CD4-positive, CD25-positive, alpha-beta regulatory T cell (primary cell): ENCODE measurements at regions not wholly inside any gene's neighbourhood (a gene's known extent, or its start where the extent isn't known, plus 50 kb on each side); places are given as distances from the start of the nearest gene placed in this dataset.

ENCODE experiments used
- ATAC-seq, 2 donors: fragments of 150-1000 bp; cut with Tn5 transposase; one replicate each; pipeline ENCODE4 v1.10.0; 2021; ENCODE audit warnings: low read depth in 2 of 2, moderate number of reproducible peaks in 2 of 2, moderate library complexity in 1 of 2
- DNase-seq, 3 donors: peaks; one replicate each; pipeline versions ENCODE4 v3.0.0 to v3.0.0-alpha.2; 2012 to 2022; ENCODE audit warnings: mixed read lengths in 1 of 3
- H3K27ac ChIP-seq: one replicate; pipeline ENCODE4 v1.7.0; 2013; ENCODE audit warnings: mild to moderate bottlenecking, low read length; ENCODE audit not compliant: insufficient read depth, poor library complexity, severe bottlenecking
- H3K27me3 ChIP-seq: one replicate; pipeline ENCODE4 v1.7.0; 2013; ENCODE audit warnings: low read length; ENCODE audit not compliant: control insufficient read depth, insufficient read depth
- H3K36me3 ChIP-seq: one replicate; pipeline ENCODE4 v1.7.0; 2013; ENCODE audit warnings: mild to moderate bottlenecking, low read length, moderate library complexity; ENCODE audit not compliant: control insufficient read depth, insufficient read depth
- H3K4me1 ChIP-seq: 2 replicates; pipeline ENCODE4 v1.7.0; 2013; ENCODE audit warnings: mild to moderate bottlenecking, low read length; ENCODE audit not compliant: insufficient read depth, control insufficient read depth, poor library complexity, severe bottlenecking
- H3K4me3 ChIP-seq: one replicate; pipeline ENCODE4 v1.7.0; 2013; ENCODE audit warnings: low read depth, mild to moderate bottlenecking, low read length, moderate library complexity
- H3K9me3 ChIP-seq, 2 experiments: 1 replicate in 1 of 2; 2 replicates in 1 of 2; pipeline ENCODE4 v1.7.0; 2013; ENCODE audit warnings: low read length in 2 of 2, mild to moderate bottlenecking in 1 of 2, moderate library complexity in 1 of 2; ENCODE audit not compliant: control insufficient read depth in 2 of 2
- H3K27ac Mint-ChIP-seq, 3 donors: one replicate each; pipeline ENCODE4 v1.8.0; 2020 to 2022; ENCODE audit warnings: mild to moderate bottlenecking in 3 of 3, mixed read lengths in 3 of 3, moderate library complexity in 2 of 3
- H3K27me3 Mint-ChIP-seq: one replicate; pipeline ENCODE4 v1.8.0; 2022; ENCODE audit warnings: mild to moderate bottlenecking, mixed read lengths
- H3K36me3 Mint-ChIP-seq: one replicate; pipeline ENCODE4 v1.8.0; 2020; ENCODE audit warnings: mixed read lengths
- H3K4me1 Mint-ChIP-seq, 4 donors: one replicate each; pipeline ENCODE4 v1.8.0; 2020 to 2022; ENCODE audit warnings: mixed read lengths in 4 of 4, mild to moderate bottlenecking in 1 of 4
- H3K4me3 Mint-ChIP-seq, 4 donors: one replicate each; pipeline ENCODE4 v1.8.0; 2020 to 2022; ENCODE audit warnings: mild to moderate bottlenecking in 4 of 4, mixed read lengths in 4 of 4, moderate library complexity in 3 of 4
- H3K9me3 Mint-ChIP-seq, 7 donors: one replicate each; pipeline ENCODE4 v1.8.0; 2020 to 2022; ENCODE audit warnings: mixed read lengths in 7 of 7, mild to moderate bottlenecking in 3 of 7, moderate library complexity in 2 of 7

GRCh38 chr11:79575701-79576100, 134.9 kb upstream of the TENM4 start:
- Mint-ChIP-seq H3K9me3 (peaks cover 0 to 10% (median 5%) of the 10 kb centered on the region in 7 donors), H3K27me3 (no peaks in the 10 kb centered on the region), H3K27ac (no peak overlapping the region), H3K36me3 (no peaks in the 10 kb centered on the region), H3K4me3 (no peak overlapping the region), H3K4me1 (no peaks in the 10 kb centered on the region)
- Histone ChIP-seq H3K4me3 (no peak overlapping the region), H3K27ac (no peak overlapping the region), H3K27me3 (no peaks in the 10 kb centered on the region), H3K4me1 (no peaks in the 10 kb centered on the region), H3K36me3 (no peaks in the 10 kb centered on the region), H3K9me3 (no peaks in the 10 kb centered on the region)
- no peak for DNase-seq
- ATAC-seq = no peak

GRCh38 chr11:79570104-79570503, 129.3 kb upstream of the TENM4 start:
- no peak for ATAC-seq
- H3K4me3 ChIP-seq = no peak overlapping the region
- H3K27me3 ChIP-seq = no peaks in the 10 kb centered on the region
- H3K27ac ChIP-seq = no peak overlapping the region
- Mint-ChIP-seq H3K4me3 (no peak overlapping the region), H3K4me1 (no peaks in the 10 kb centered on the region), H3K27me3 (peaks cover 5% of the 10 kb centered on the region), H3K27ac (no peak overlapping the region), H3K36me3 (no peaks in the 10 kb centered on the region), H3K9me3 (peaks cover 0 to 10% (median 3%) of the 10 kb centered on the region in 7 donors)
- H3K36me3 ChIP-seq = no peaks in the 10 kb centered on the region
- H3K9me3 ChIP-seq = no peaks in the 10 kb centered on the region
- no peaks in the 10 kb centered on the region for H3K4me1 ChIP-seq
- DNase-seq = peak in 1 of 3 donors; percentile 57

- DNase-seq (peak in 1 of 3 donors; percentile 1), ATAC-seq (no peak)
- no peak overlapping the region for H3K27ac ChIP-seq
- no peaks in the 10 kb centered on the region for H3K36me3 ChIP-seq
- Mint-ChIP-seq H3K27ac (no peak overlapping the region), H3K27me3 (peaks cover 5% of the 10 kb centered on the region), H3K36me3 (no peaks in the 10 kb centered on the region), H3K4me3 (no peak overlapping the region), H3K9me3 (peaks cover 0 to 9% (median 8%) of the 10 kb centered on the region in 7 donors), H3K4me1 (no peaks in the 10 kb centered on the region)
- H3K27me3 ChIP-seq = no peaks in the 10 kb centered on the region
- no peaks in the 10 kb centered on the region for H3K4me1 ChIP-seq
- no peak overlapping the region for H3K4me3 ChIP-seq
- H3K9me3 ChIP-seq = no peaks in the 10 kb centered on the region
Measured at GRCh38 chr11:79564288-79564925, 123.6 kb upstream of the TENM4 start.

GRCh38 chr11:79561496-79561895, 120.7 kb upstream of the TENM4 start:
- no peaks in the 10 kb centered on the region for H3K4me1 Mint-ChIP-seq
- no peak overlapping the region for H3K27ac Mint-ChIP-seq
- H3K27me3 ChIP-seq = no peaks in the 10 kb centered on the region
- no peak overlapping the region for H3K27ac ChIP-seq
- peaks cover 0 to 14% (median 4%) of the 10 kb centered on the region in 7 donors for H3K9me3 Mint-ChIP-seq
- no peaks in the 10 kb centered on the region for H3K9me3 ChIP-seq
- no peak overlapping the region for H3K4me3 Mint-ChIP-seq
- H3K4me1 ChIP-seq = no peaks in the 10 kb centered on the region
- DNase-seq (no peak), ATAC-seq (no peak)
- no peak overlapping the region for H3K4me3 ChIP-seq
- peaks cover 5% of the 10 kb centered on the region for H3K27me3 Mint-ChIP-seq
- H3K36me3 ChIP-seq = no peaks in the 10 kb centered on the region
- no peaks in the 10 kb centered on the region for H3K36me3 Mint-ChIP-seq

- Histone ChIP-seq H3K36me3 (no peaks in the 10 kb centered on the region), H3K9me3 (no peaks in the 10 kb centered on the region), H3K27ac (no peak overlapping the region), H3K4me1 (no peaks in the 10 kb centered on the region), H3K4me3 (no peak overlapping the region), H3K27me3 (no peaks in the 10 kb centered on the region)
- DNase-seq (no peak), ATAC-seq (no peak)
- Mint-ChIP-seq H3K27me3 (no peaks in the 10 kb centered on the region), H3K4me3 (no peak overlapping the region), H3K36me3 (no peaks in the 10 kb centered on the region), H3K27ac (no peak overlapping the region), H3K9me3 (peaks cover 0 to 6% (median 2%) of the 10 kb centered on the region in 7 donors), H3K4me1 (no peaks in the 10 kb centered on the region)
Measured at GRCh38 chr11:79550809-79551208, 110.0 kb upstream of the TENM4 start.

- Mint-ChIP-seq H3K4me3 (no peak overlapping the region), H3K4me1 (no peaks in the 10 kb centered on the region), H3K9me3 (peaks cover 0 to 6% (median 2%) of the 10 kb centered on the region in 7 donors), H3K36me3 (no peaks in the 10 kb centered on the region), H3K27me3 (no peaks in the 10 kb centered on the region), H3K27ac (no peak overlapping the region)
- Histone ChIP-seq H3K4me3 (no peak overlapping the region), H3K27me3 (no peaks in the 10 kb centered on the region), H3K36me3 (no peaks in the 10 kb centered on the region), H3K27ac (no peak overlapping the region), H3K9me3 (no peaks in the 10 kb centered on the region), H3K4me1 (no peaks in the 10 kb centered on the region)
- no peak for DNase-seq
- no peak for ATAC-seq
Measured at GRCh38 chr11:79547256-79547655, 106.4 kb upstream of the TENM4 start.

- H3K27me3 Mint-ChIP-seq = no peaks in the 10 kb centered on the region
- H3K4me1 Mint-ChIP-seq = no peaks in the 10 kb centered on the region
- H3K36me3 Mint-ChIP-seq = no peaks in the 10 kb centered on the region
- H3K4me3 Mint-ChIP-seq = no peak overlapping the region
- no peak for DNase-seq
- Histone ChIP-seq H3K9me3 (no peaks in the 10 kb centered on the region), H3K36me3 (no peaks in the 10 kb centered on the region), H3K27me3 (no peaks in the 10 kb centered on the region), H3K27ac (no peak overlapping the region), H3K4me3 (no peak overlapping the region), H3K4me1 (no peaks in the 10 kb centered on the region)
- ATAC-seq = no peak
- H3K9me3 Mint-ChIP-seq = peaks cover 0 to 6% (median 3%) of the 10 kb centered on the region in 7 donors
- H3K27ac Mint-ChIP-seq = no peak overlapping the region
Measured at GRCh38 chr11:79546351-79546750, 105.5 kb upstream of the TENM4 start.

- DNase-seq (no peak), ATAC-seq (no peak)
- Mint-ChIP-seq H3K9me3 (peaks cover 0 to 6% (median 2%) of the 10 kb centered on the region in 7 donors), H3K4me1 (no peaks in the 10 kb centered on the region), H3K4me3 (no peak overlapping the region), H3K27me3 (no peaks in the 10 kb centered on the region), H3K27ac (no peak overlapping the region), H3K36me3 (no peaks in the 10 kb centered on the region)
- no peak overlapping the region for H3K4me3 ChIP-seq
- no peaks in the 10 kb centered on the region for H3K9me3 ChIP-seq
- H3K4me1 ChIP-seq = no peaks in the 10 kb centered on the region
- no peak overlapping the region for H3K27ac ChIP-seq
- no peaks in the 10 kb centered on the region for H3K36me3 ChIP-seq
- no peaks in the 10 kb centered on the region for H3K27me3 ChIP-seq
Measured at GRCh38 chr11:79544361-79544760, 103.5 kb upstream of the TENM4 start.
